Hepatocyte (in vitro differentiated cells): ENCODE measurements at regions not wholly inside any gene's neighbourhood (a gene's known extent, or its start where the extent isn't known, plus 50 kb on each side); places are given as distances from the start of the nearest gene placed in this dataset.

Experiments
- DNase-seq: peaks from one replicate; pipeline ENCODE4 v3.0.0-alpha.2; 2016; ENCODE audit warnings: low spot score
- H2AFZ ChIP-seq: fragments of 200-600 bp; sonication (generic); 2 replicates; pipeline ENCODE4 v1.6.0; 2016; ENCODE audit warnings: antibody characterized with exemption, mild to moderate bottlenecking
- H3K27ac ChIP-seq: fragments of 200-600 bp; sonication (generic); 2 replicates; pipeline ENCODE4 v1.5.1; 2016; ENCODE audit warnings: mild to moderate bottlenecking
- H3K27me3 ChIP-seq: fragments of 200-600 bp; sonication (generic); 2 replicates; pipeline ENCODE4 v1.6.1; 2016
- H3K36me3 ChIP-seq: fragments of 200-600 bp; sonication (generic); replicated peaks from 2 replicates; pipeline ENCODE4 v1.5.1; 2016; ENCODE audit warnings: low read depth; ENCODE audit not compliant: insufficient read depth
- H3K4me1 ChIP-seq: fragments of 200-600 bp; sonication (generic); 2 replicates; pipeline ENCODE4 v1.5.1; 2016; ENCODE audit warnings: mild to moderate bottlenecking, moderate library complexity; ENCODE audit not compliant: insufficient read depth
- H3K4me2 ChIP-seq: fragments of 200-600 bp; sonication (generic); 2 replicates; pipeline ENCODE4 v1.6.0; 2016
- H3K4me3 ChIP-seq: fragments of 200-600 bp; sonication (generic); 2 replicates; pipeline ENCODE4 v1.5.1; 2016; ENCODE audit warnings: mild to moderate bottlenecking
- H3K79me2 ChIP-seq: fragments of 200-600 bp; sonication (generic); 2 replicates; pipeline ENCODE4 v1.6.0; 2017; ENCODE audit warnings: mild to moderate bottlenecking
- H3K9me2 ChIP-seq: fragments of 200-600 bp; sonication (generic); replicated peaks from 2 replicates; pipeline ENCODE4 v1.6.0; 2017; ENCODE audit warnings: mild to moderate bottlenecking; ENCODE audit not compliant: insufficient read depth
- H3K9me3 ChIP-seq: fragments of 200-600 bp; sonication (generic); 2 replicates; pipeline ENCODE4 v1.5.1; 2016; ENCODE audit warnings: low read depth, mild to moderate bottlenecking
- H4K20me1 ChIP-seq: fragments of 200-600 bp; sonication (generic); 2 replicates; pipeline ENCODE4 v1.6.0; 2016; ENCODE audit warnings: mild to moderate bottlenecking; ENCODE audit not compliant: insufficient read depth, poor library complexity, severe bottlenecking
- EZH2 ChIP-seq: fragments of 200-600 bp; sonication (generic); IDR thresholded peaks from 2 replicates; pipeline ENCODE4 v1.6.1; 2016; ENCODE audit warnings: antibody characterized with exemption, mild to moderate bottlenecking, borderline replicate concordance
- EZH2phosphoT487 ChIP-seq: fragments of 200-600 bp; sonication (generic); IDR thresholded peaks from one replicate; pipeline ENCODE4 v1.6.1; 2018; ENCODE audit warnings: antibody characterized with exemption, mild to moderate bottlenecking, low read depth, moderate library complexity; ENCODE audit not compliant: unreplicated experiment, severe bottlenecking
- WGBS: methylation state at CpG from one replicate; pipeline ENCODE4 v1.1.6; 2016; ENCODE audit warnings: low lambda C conversion rate; ENCODE audit errors: missing lambda C conversion rate; 5-methylcytosine and 5-hydroxymethylcytosine counted together
- TF ChIP-seq, protein P1 (sequence below): fragments of 200-600 bp; sonication (generic); IDR thresholded peaks from 2 replicates; pipeline ENCODE4 v1.5.1; 2016; ENCODE audit warnings: antibody characterized with exemption, mild to moderate bottlenecking; ENCODE audit not compliant: poor library complexity

DNA sequence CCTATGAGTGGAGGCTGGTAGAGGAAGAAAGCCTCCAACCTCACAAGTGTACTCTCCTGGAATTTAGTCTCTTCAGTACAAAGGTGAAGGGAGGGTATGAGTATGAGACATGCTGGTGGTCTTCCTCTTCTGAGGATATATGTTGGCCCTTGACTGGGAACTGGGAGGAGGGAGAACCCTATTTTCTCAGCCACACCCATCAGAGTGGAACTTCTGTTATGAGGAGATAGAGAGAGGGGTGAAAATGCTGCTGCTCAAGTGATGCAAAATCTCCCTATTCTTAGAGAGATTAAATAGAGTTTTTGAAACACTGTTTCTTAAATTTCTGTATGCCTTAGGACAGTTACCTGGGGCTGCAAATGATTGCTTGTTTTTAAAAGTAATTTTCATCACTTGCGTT, 203.4 kb upstream of the PRR16 start:
- H3K9me2 ChIP-seq: no peaks in the 10 kb centered on the region
- no peaks in the 10 kb centered on the region for H3K79me2 ChIP-seq
- no peaks in the 10 kb centered on the region for H3K4me1 ChIP-seq
- H3K36me3 ChIP-seq: no peaks in the 10 kb centered on the region
- no peaks in the 10 kb centered on the region for H3K9me3 ChIP-seq
- H3K27me3 ChIP-seq: no peaks in the 10 kb centered on the region
- DNase-seq: no peak
- TF ChIP-seq EZH2: no peak
- TF ChIP-seq EZH2phosphoT487: no peak
- TF ChIP-seq, protein P1, sequence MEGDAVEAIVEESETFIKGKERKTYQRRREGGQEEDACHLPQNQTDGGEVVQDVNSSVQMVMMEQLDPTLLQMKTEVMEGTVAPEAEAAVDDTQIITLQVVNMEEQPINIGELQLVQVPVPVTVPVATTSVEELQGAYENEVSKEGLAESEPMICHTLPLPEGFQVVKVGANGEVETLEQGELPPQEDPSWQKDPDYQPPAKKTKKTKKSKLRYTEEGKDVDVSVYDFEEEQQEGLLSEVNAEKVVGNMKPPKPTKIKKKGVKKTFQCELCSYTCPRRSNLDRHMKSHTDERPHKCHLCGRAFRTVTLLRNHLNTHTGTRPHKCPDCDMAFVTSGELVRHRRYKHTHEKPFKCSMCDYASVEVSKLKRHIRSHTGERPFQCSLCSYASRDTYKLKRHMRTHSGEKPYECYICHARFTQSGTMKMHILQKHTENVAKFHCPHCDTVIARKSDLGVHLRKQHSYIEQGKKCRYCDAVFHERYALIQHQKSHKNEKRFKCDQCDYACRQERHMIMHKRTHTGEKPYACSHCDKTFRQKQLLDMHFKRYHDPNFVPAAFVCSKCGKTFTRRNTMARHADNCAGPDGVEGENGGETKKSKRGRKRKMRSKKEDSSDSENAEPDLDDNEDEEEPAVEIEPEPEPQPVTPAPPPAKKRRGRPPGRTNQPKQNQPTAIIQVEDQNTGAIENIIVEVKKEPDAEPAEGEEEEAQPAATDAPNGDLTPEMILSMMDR: no peak
- H3K27ac ChIP-seq: no peak overlapping the region
- H2AFZ ChIP-seq: no peak overlapping the region
- no peak overlapping the region for H3K4me3 ChIP-seq
- H3K4me2 ChIP-seq: no peak overlapping the region
- 97% methylated on average over 1 of the region's 1 CpG for WGBS
- no peaks in the 10 kb centered on the region for H4K20me1 ChIP-seq

DNA sequence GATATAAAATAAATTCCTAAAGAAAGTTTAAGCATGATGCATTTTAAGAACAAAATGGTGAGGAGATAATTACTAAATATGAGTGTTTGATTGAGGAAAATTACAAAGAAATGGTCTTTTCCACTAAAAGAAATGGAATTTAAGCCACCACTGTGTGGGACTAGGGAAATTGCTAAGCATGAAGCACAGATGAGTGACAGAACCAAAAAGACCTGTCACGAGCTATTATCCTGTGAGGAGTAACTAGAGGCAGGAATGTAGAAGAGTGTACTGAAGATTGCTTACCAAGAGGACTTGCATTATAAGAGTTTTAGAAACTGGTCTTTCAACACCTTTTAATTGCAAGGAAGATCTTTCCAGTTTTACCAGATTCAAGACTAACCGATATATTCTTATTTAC, 193.6 kb upstream of the PRR16 start:
- no peak for TF ChIP-seq EZH2
- TF ChIP-seq, protein P1: no peak
- TF ChIP-seq EZH2phosphoT487: no peak
- H2AFZ ChIP-seq: no peak overlapping the region
- H3K79me2 ChIP-seq: no peaks in the 10 kb centered on the region
- H3K9me2 ChIP-seq: no peaks in the 10 kb centered on the region
- no peaks in the 10 kb centered on the region for H4K20me1 ChIP-seq
- 86% methylated on average over 2 of the region's 2 CpGs for WGBS
- H3K9me3 ChIP-seq: no peaks in the 10 kb centered on the region
- H3K4me3 ChIP-seq: no peak overlapping the region
- no peaks in the 10 kb centered on the region for H3K4me1 ChIP-seq
- no peaks in the 10 kb centered on the region for H3K36me3 ChIP-seq
- no peaks in the 10 kb centered on the region for H3K27me3 ChIP-seq
- no peak for DNase-seq
- no peak overlapping the region for H3K27ac ChIP-seq
- H3K4me2 ChIP-seq: no peak overlapping the region

DNA sequence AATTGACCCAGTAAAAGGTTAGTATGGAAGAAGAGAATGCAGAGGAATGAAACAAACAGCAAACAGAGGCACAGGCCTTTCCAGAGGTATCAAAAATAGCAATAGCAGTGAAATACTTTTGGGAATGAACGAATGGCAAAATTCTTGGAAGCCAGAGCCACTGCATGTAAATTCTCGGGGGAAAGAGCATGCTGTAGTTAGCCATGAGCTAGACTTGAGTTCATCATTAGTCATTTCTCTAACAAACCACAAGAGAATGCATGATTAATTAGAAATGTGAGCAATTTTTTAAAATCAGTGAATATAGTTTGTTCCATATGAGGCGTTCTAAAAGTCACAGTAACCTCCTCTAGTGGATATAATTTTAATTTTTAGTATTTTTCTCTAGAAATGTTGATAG, 170.3 kb upstream of the PRR16 start:
- Histone ChIP-seq H3K4me2 (no peak overlapping the region), H3K4me3 (no peak overlapping the region), H3K9me3 (no peaks in the 10 kb centered on the region), H4K20me1 (no peaks in the 10 kb centered on the region), H3K79me2 (no peaks in the 10 kb centered on the region), H3K36me3 (no peaks in the 10 kb centered on the region), H3K27ac (no peak overlapping the region), H3K27me3 (no peaks in the 10 kb centered on the region), H2AFZ (no peak overlapping the region), H3K9me2 (no peaks in the 10 kb centered on the region), H3K4me1 (no peaks in the 10 kb centered on the region)
- TF ChIP-seq, protein P1: no peak
- no peak for TF ChIP-seq EZH2
- no peak for TF ChIP-seq EZH2phosphoT487
- WGBS: 89% methylated on average over 3 of the region's 3 CpGs
- no peak for DNase-seq

DNA sequence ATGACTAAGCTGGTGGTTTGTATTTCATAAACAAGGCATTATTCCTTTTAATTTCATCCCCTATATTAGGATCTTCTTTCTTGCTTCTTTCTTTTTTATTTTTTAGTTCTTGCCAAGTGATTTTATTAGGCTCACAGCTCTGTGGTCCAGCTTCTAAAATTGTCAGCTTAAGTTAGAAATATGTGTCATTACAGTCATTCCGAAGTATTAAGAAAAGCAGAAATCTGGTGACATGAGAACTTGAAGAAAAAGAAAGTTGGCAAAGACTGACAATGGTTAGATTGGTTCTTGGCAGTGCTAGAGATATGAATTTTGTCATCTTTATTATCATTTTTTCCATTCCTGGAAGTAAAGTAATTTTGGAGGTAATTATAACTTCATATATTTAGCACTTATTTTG, 166.5 kb upstream of the PRR16 start:
- WGBS: 97% methylated on average over 1 of the region's 1 CpG
- H2AFZ ChIP-seq: no peak overlapping the region
- no peak overlapping the region for H3K27ac ChIP-seq
- no peak for DNase-seq
- no peaks in the 10 kb centered on the region for H3K36me3 ChIP-seq
- H3K9me3 ChIP-seq: no peaks in the 10 kb centered on the region
- no peaks in the 10 kb centered on the region for H3K4me1 ChIP-seq
- no peak overlapping the region for H3K4me3 ChIP-seq
- H3K27me3 ChIP-seq: no peaks in the 10 kb centered on the region
- H3K9me2 ChIP-seq: no peaks in the 10 kb centered on the region
- no peak overlapping the region for H3K4me2 ChIP-seq
- H4K20me1 ChIP-seq: no peaks in the 10 kb centered on the region
- no peak for TF ChIP-seq EZH2
- no peak for TF ChIP-seq EZH2phosphoT487
- TF ChIP-seq, protein P1: no peak
- no peaks in the 10 kb centered on the region for H3K79me2 ChIP-seq
